Breast epithelium (tissue), 4 donors: ENCODE measurements at regions not wholly inside any gene's neighbourhood (a gene's known extent, or its start where the extent isn't known, plus 50 kb on each side); places are given as distances from the start of the nearest gene placed in this dataset.

Experiments
- DNase-seq, 2 donors: peaks; one replicate each; pipeline ENCODE4 v3.0.0-alpha.2; 2019; ENCODE audit warnings: low spot score in 2 of 2
- H3K27ac ChIP-seq, 2 donors: fragments of 200-600 bp; sonication (generic) in 1 of 2; one replicate each; pipeline ENCODE4 v1.5.1; 2016 to 2019; ENCODE audit warnings: mild to moderate bottlenecking in 1 of 2
- H3K27me3 ChIP-seq, 2 donors: fragments of 200-600 bp; sonication (generic) in 1 of 2; one replicate each; pipeline versions ENCODE4 v1.5.1 to v1.6.0; 2017 to 2019; ENCODE audit warnings: control low read depth in 1 of 2, mild to moderate bottlenecking in 1 of 2
- H3K36me3 ChIP-seq: fragments of 200-600 bp; one replicate; pipeline ENCODE4 v1.5.1; 2019
- H3K4me1 ChIP-seq, 2 donors: fragments of 200-600 bp; sonication (generic); one replicate each; pipeline ENCODE4 v1.5.1; 2016 to 2019; ENCODE audit warnings: control low read depth in 1 of 2
- H3K4me3 ChIP-seq, 3 donors: fragments of 200-600 bp; sonication (generic); 1 replicate in 2 of 3; 2 replicates in 1 of 3; pipeline ENCODE4 v1.5.1; 2016 to 2019; ENCODE audit warnings: mild to moderate bottlenecking in 3 of 3, moderate library complexity in 2 of 3
- H3K9me3 ChIP-seq, 2 donors: fragments of 200-600 bp; sonication (generic) in 1 of 2; one replicate each; pipeline ENCODE4 v1.5.1; 2016 to 2019; ENCODE audit warnings: control low read depth in 1 of 2
- POLR2A ChIP-seq: fragments of 450-650 bp; IDR thresholded peaks from one replicate; pipeline ENCODE4 v1.6.1; 2016; ENCODE audit warnings: antibody characterized with exemption, mild to moderate bottlenecking, moderate library complexity
- POLR2AphosphoS5 ChIP-seq, 3 donors: sonication (generic); formaldehyde crosslinking; IDR thresholded peaks; one replicate each; pipeline ENCODE4 v1.6.1; 2017; ENCODE audit warnings: antibody characterized with exemption in 3 of 3
- intact Hi-C: fragments of 100-400 bp; cut with DNase I; formaldehyde crosslinking; loops from one replicate; pipeline ENCODE4 v1.15.1; 2023; ENCODE audit warnings: low total_unique reads
- TF ChIP-seq, protein P1 (sequence below), 3 donors: fragments of 450-650 bp; IDR thresholded peaks; one replicate each; pipeline ENCODE4 v1.5.1; 2016 to 2017; ENCODE audit warnings: antibody characterized with exemption in 3 of 3, mild to moderate bottlenecking in 3 of 3, moderate library complexity in 3 of 3

- H3K27me3 ChIP-seq, result no peaks in the 10 kb centered on the region
- H3K4me3 ChIP-seq, result no peak overlapping the region
- H3K4me1 ChIP-seq, result no peaks in the 10 kb centered on the region
- no peaks in the 10 kb centered on the region for H3K9me3 ChIP-seq
- no peaks in the 10 kb centered on the region for H3K36me3 ChIP-seq
- intact Hi-C loops, result no loop called here
- H3K27ac ChIP-seq, result no peak overlapping the region
- TF ChIP-seq, protein P1, sequence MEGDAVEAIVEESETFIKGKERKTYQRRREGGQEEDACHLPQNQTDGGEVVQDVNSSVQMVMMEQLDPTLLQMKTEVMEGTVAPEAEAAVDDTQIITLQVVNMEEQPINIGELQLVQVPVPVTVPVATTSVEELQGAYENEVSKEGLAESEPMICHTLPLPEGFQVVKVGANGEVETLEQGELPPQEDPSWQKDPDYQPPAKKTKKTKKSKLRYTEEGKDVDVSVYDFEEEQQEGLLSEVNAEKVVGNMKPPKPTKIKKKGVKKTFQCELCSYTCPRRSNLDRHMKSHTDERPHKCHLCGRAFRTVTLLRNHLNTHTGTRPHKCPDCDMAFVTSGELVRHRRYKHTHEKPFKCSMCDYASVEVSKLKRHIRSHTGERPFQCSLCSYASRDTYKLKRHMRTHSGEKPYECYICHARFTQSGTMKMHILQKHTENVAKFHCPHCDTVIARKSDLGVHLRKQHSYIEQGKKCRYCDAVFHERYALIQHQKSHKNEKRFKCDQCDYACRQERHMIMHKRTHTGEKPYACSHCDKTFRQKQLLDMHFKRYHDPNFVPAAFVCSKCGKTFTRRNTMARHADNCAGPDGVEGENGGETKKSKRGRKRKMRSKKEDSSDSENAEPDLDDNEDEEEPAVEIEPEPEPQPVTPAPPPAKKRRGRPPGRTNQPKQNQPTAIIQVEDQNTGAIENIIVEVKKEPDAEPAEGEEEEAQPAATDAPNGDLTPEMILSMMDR (IDR thresholded peaks at IDR 0.05), result no peak
- TF ChIP-seq POLR2AphosphoS5 (IDR thresholded peaks at IDR 0.05) (no peak), POLR2A (no peak)
- no peak for DNase-seq
Measured at GRCh38 chr1:118504867-118505266, 319.8 kb upstream of the SPAG17 start.

- DNase-seq, result no peak
- Histone ChIP-seq H3K27me3 (no peaks in the 10 kb centered on the region), H3K4me1 (no peaks in the 10 kb centered on the region), H3K27ac (no peak overlapping the region), H3K4me3 (no peak overlapping the region), H3K9me3 (no peaks in the 10 kb centered on the region), H3K36me3 (no peaks in the 10 kb centered on the region)
- intact Hi-C loops, result no loop called here
- TF ChIP-seq, protein P1 (IDR thresholded peaks at IDR 0.05), result no peak
- TF ChIP-seq POLR2AphosphoS5 (IDR thresholded peaks at IDR 0.05) (no peak), POLR2A (no peak)
Measured at GRCh38 chr1:118504221-118504644, 319.2 kb upstream of the SPAG17 start.

- TF ChIP-seq, protein P1 (IDR thresholded peaks at IDR 0.05), result no peak
- no peak for TF ChIP-seq POLR2A
- Histone ChIP-seq H3K27me3 (no peaks in the 10 kb centered on the region), H3K4me3 (no peak overlapping the region), H3K9me3 (no peaks in the 10 kb centered on the region), H3K4me1 (no peaks in the 10 kb centered on the region), H3K36me3 (no peaks in the 10 kb centered on the region), H3K27ac (no peak overlapping the region)
- intact Hi-C loops, result no loop called here
- DNase-seq, result no peak
Measured at GRCh38 chr1:118503752-118504151, 318.7 kb upstream of the SPAG17 start.

DNA sequence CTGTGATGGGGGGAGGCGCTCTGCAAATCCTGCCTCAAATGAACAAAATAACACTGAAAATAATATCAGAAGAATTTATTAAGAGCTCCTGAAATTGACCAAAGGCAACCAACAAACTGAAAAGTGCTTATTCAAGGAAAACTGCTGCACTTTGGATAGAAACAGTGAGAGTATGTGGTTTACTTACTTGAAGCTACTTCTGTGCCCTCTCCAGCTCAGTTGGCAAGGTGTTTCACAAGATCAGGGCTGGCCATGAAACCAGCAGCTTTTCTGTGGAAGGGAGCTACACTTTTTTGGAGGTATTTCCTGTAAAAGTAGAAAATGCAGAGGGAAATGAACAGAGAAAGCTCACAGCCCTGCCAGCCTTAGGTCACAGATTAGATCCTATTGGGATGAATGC lies 310.0 kb upstream of the SPAG17 start:
- Histone ChIP-seq H3K9me3 (no peaks in the 10 kb centered on the region), H3K4me3 (no peak overlapping the region), H3K36me3 (no peaks in the 10 kb centered on the region), H3K27me3 (no peaks in the 10 kb centered on the region), H3K27ac (no peak overlapping the region), H3K4me1 (no peaks in the 10 kb centered on the region)
- intact Hi-C loops, result no loop called here
- no peak for DNase-seq
- TF ChIP-seq POLR2AphosphoS5 (IDR thresholded peaks at IDR 0.05) (no peak), POLR2A (no peak)
- TF ChIP-seq, protein P1 (IDR thresholded peaks at IDR 0.05), result no peak

DNA sequence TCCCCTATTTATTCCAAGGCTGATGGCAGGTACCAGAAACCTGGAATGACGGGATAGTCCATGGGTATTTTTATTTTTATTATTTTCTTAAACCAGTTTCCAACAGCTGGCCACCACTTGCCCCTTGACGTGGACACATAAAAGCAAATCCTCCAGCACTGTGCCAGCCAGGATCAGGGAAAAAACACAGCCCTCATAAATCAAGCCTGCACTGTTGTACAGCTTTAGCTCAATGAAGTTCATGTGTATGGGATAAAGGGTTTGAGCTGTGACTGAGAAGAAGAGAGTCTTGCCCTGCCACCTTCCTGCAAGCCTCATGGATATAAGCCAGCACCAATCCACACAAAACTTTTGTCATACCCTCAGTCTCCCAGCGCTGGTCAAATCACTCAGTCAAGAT lies 303.8 kb upstream of the SPAG17 start:
- DNase-seq, result no peak
- H3K36me3 ChIP-seq, result no peaks in the 10 kb centered on the region
- no peak overlapping the region for H3K27ac ChIP-seq
- no peaks in the 10 kb centered on the region for H3K9me3 ChIP-seq
- H3K4me3 ChIP-seq, result no peak overlapping the region
- H3K27me3 ChIP-seq, result no peaks in the 10 kb centered on the region
- intact Hi-C loops, result no loop called here
- TF ChIP-seq POLR2AphosphoS5 (IDR thresholded peaks at IDR 0.05) (no peak), POLR2A (no peak)
- TF ChIP-seq, protein P1 (IDR thresholded peaks at IDR 0.05), result no peak
- H3K4me1 ChIP-seq, result no peaks in the 10 kb centered on the region
